H1 (cell line): ENCODE measurements at regions not wholly inside any gene's neighbourhood (a gene's known extent, or its start where the extent isn't known, plus 50 kb on each side); places are given as distances from the start of the nearest gene placed in this dataset.

Experiments
- TF ChIP-seq, protein P1 (sequence below): IDR thresholded peaks from 2 replicates; pipeline ENCODE4 v1.6.1; 2012; ENCODE audit warnings: inconsistent platforms
- TF ChIP-seq, protein P2 (sequence below): IDR thresholded peaks from 2 replicates; pipeline ENCODE4 v1.6.1; 2011; ENCODE audit warnings: low read depth, mild to moderate bottlenecking, low read length; ENCODE audit not compliant: insufficient read depth

GRCh38 chr7:95691464-95691863 lies 80.9 kb upstream of the DYNC1I1 start (continued):
- TF ChIP-seq, protein P1, sequence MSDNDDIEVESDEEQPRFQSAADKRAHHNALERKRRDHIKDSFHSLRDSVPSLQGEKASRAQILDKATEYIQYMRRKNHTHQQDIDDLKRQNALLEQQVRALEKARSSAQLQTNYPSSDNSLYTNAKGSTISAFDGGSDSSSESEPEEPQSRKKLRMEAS, result no peak
- TF ChIP-seq, protein P2, sequence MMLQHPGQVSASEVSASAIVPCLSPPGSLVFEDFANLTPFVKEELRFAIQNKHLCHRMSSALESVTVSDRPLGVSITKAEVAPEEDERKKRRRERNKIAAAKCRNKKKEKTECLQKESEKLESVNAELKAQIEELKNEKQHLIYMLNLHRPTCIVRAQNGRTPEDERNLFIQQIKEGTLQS, result no peak
